Psoas muscle (tissue), 7 donors: ENCODE measurements at regions not wholly inside any gene's neighbourhood (a gene's known extent, or its start where the extent isn't known, plus 50 kb on each side); places are given as distances from the start of the nearest gene placed in this dataset.
A peak's percentile ranks its signal among the peaks of the same experiment; 100 is the strongest.
"Not testable (repeated sequence)": the region's sequence is repeated elsewhere in the genome, so short reads cannot be mapped to it uniquely, and the experiment has no call there.

Experiments
- ATAC-seq, 4 donors: fragments of 200-7000 bp; cut with Tn5 transposase; one replicate each; pipeline ENCODE4 v1.9.1; 2020; ENCODE audit warnings: moderate library complexity in 3 of 4, mild to moderate bottlenecking in 2 of 4
- DNase-seq, 2 donors: peaks; one replicate each; pipeline ENCODE4 v3.0.0-alpha.2; 2020
- H3K27ac ChIP-seq: fragments of 200-600 bp; one replicate; pipeline ENCODE4 v1.8.0; 2022
- H3K27me3 ChIP-seq, 3 donors: fragments of 200-600 bp in 1 of 3; one replicate each; pipeline versions ENCODE4 v1.6.1 to v1.8.0; 2013 to 2022; ENCODE audit warnings: low read length in 2 of 3, mild to moderate bottlenecking in 2 of 3, moderate library complexity in 1 of 3; ENCODE audit not compliant: insufficient read depth in 3 of 3
- H3K36me3 ChIP-seq, 2 donors: fragments of 200-600 bp in 1 of 2; one replicate each; pipeline versions ENCODE4 v1.6.1 to v1.8.0; 2013 to 2022; ENCODE audit warnings: low read depth in 1 of 2, mild to moderate bottlenecking in 1 of 2, moderate library complexity in 1 of 2; ENCODE audit not compliant: insufficient read depth in 1 of 2
- H3K4me1 ChIP-seq: fragments of 200-600 bp; one replicate; pipeline ENCODE4 v1.8.0; 2022
- H3K4me3 ChIP-seq: fragments of 200-600 bp; one replicate; pipeline ENCODE4 v1.8.0; 2022; ENCODE audit warnings: mild to moderate bottlenecking
- H3K9me3 ChIP-seq: fragments of 200-600 bp; one replicate; pipeline ENCODE4 v1.8.0; 2022
- WGBS, 3 donors: extraction: QIAGEN DNeasy Blood & Tissue Kit; methylation state at CpG; one replicate each; pipeline versions ENCODE4 v1.1.6 to v1.1.7; 2013; 5-methylcytosine and 5-hydroxymethylcytosine counted together
- intact Hi-C, 2 donors: fragments of 100-400 bp; cut with DNase I; formaldehyde crosslinking; loops; one replicate each; pipeline versions ENCODE4 v1.11.0 to v1.14.2; 2022
- TF ChIP-seq, protein P1 (sequence below): fragments of 200-600 bp; IDR thresholded peaks from one replicate; pipeline ENCODE4 v1.8.0; 2022; ENCODE audit warnings: antibody characterized with exemption
- donor health status: healthy with polysubstance abuse.
- donor health status: DM: no; HTN: no; CAD: no; lungs with moderate emphysema.
- donor health status: Bipolar disorder and iron deficiency.
- donor health status: healthy.
- donor health status: DM: yes; HTN: yes; CAD: no.
- donor health status: DM: no; HTN: no; CAD: no.
- donor health status: DM: yes; HTN: yes; CAD: no.

- 71 to 76% (median 76%) methylated on average over 1 of the region's 1 CpG for WGBS, 3 donors
- intact Hi-C loops = no loop called here
Measured at GRCh38 chr3:154864947-154865346, 215.2 kb upstream of the MME start.

DNA sequence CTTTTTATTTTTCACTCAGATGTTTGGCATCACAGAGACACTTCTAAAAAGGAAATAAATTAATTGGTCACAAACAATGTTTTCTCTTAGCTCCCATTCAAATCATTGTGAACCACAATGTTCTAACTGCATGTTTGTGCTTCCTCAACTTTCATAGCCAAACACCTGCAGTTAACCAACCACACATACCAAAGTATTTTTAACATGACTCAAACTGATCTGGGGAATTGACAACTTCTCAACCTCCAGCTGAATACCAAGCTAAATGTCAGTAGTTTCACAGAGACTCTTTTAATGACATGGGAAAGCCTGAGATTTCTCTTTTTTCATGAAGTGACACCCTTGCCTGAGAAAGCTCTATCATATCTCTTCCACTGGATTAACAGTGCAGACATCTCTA, 217.9 kb upstream of the MME start:
- intact Hi-C loops = no loop called here
- TF ChIP-seq, protein P1, sequence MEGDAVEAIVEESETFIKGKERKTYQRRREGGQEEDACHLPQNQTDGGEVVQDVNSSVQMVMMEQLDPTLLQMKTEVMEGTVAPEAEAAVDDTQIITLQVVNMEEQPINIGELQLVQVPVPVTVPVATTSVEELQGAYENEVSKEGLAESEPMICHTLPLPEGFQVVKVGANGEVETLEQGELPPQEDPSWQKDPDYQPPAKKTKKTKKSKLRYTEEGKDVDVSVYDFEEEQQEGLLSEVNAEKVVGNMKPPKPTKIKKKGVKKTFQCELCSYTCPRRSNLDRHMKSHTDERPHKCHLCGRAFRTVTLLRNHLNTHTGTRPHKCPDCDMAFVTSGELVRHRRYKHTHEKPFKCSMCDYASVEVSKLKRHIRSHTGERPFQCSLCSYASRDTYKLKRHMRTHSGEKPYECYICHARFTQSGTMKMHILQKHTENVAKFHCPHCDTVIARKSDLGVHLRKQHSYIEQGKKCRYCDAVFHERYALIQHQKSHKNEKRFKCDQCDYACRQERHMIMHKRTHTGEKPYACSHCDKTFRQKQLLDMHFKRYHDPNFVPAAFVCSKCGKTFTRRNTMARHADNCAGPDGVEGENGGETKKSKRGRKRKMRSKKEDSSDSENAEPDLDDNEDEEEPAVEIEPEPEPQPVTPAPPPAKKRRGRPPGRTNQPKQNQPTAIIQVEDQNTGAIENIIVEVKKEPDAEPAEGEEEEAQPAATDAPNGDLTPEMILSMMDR = no peak
- ATAC-seq = peak in 2 of 4 donors; percentile 19 to 64
- no peaks in the 10 kb centered on the region for H3K36me3 ChIP-seq
- H3K27ac ChIP-seq = no peak overlapping the region
- H3K4me3 ChIP-seq = no peak overlapping the region
- no peaks in the 10 kb centered on the region for H3K4me1 ChIP-seq
- no peaks in the 10 kb centered on the region for H3K9me3 ChIP-seq
- H3K27me3 ChIP-seq = no peaks in the 10 kb centered on the region
- no peak for DNase-seq

More at GRCh38 chr3:154864947-154865346, 215.2 kb upstream of the MME start:
- Histone ChIP-seq H3K36me3 (no peaks in the 10 kb centered on the region), H3K9me3 (no peaks in the 10 kb centered on the region), H3K4me1 (no peaks in the 10 kb centered on the region), H3K27me3 (no peaks in the 10 kb centered on the region), H3K27ac (no peak overlapping the region), H3K4me3 (no peak overlapping the region)
- ATAC-seq (no peak), DNase-seq (no peak)
- TF ChIP-seq, protein P1 = no peak

GRCh38 chr3:154852998-154853397, 227.1 kb upstream of the MME start:
- H3K4me3 ChIP-seq, H3K4me1 ChIP-seq, intact Hi-C loops, H3K36me3 ChIP-seq, H3K27ac ChIP-seq, H3K27me3 ChIP-seq, ATAC-seq, H3K9me3 ChIP-seq, DNase-seq: not testable (repeated sequence)
- WGBS, 3 donors = 85 to 89% (median 88%) methylated on average over 3 of the region's 3 CpGs

DNA sequence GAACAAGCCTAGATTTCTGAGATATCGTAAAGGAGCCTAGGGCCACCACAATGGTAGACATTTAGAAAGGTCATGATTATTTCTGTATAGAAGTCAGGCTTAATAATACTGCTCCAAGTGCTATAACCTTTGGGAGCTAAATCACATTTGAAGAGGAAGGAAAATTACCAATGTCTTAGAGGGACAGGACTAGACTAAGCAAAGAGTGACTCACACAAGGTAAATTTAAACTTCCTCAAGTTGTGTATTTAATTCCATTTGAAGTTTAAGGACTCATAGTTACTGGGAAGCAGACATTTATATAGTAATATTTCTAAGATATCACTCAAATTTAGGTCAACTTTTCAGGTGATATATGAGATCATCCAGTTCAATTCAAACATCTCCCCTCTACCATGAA, 227.6 kb upstream of the MME start:
- Histone ChIP-seq H3K9me3 (no peaks in the 10 kb centered on the region), H3K4me1 (no peaks in the 10 kb centered on the region), H3K36me3 (no peaks in the 10 kb centered on the region), H3K27me3 (no peaks in the 10 kb centered on the region), H3K27ac (no peak overlapping the region), H3K4me3 (no peak overlapping the region)
- TF ChIP-seq, protein P1 = no peak
- intact Hi-C loops = no loop called here
- ATAC-seq (no peak), DNase-seq (no peak)
- 50 to 100% (median 93%) methylated on average over 1 of the region's 1 CpG for WGBS, 3 donors

DNA sequence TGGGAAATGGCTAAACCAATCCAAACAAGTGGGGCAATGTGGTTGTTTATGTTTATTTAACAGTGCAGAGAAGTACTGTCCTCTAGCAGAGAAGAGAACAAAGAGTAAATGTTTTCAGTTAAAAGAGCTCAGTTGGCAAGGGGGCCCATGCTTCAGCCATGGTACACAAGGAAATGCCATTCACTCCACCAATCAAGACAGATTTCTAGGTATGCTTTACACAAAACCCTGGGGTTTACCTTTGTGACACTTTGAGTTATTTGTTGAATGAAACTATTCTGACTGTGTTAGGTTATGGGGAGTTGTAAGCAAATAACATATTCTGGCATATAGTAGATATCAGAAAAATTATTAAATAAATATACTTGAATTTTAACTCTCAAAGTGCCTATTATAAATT, 228.5 kb upstream of the MME start:
- DNase-seq = no peak
- no peaks in the 10 kb centered on the region for H3K4me1 ChIP-seq
- H3K9me3 ChIP-seq = no peaks in the 10 kb centered on the region
- intact Hi-C loops = no loop called here
- ATAC-seq = no peak
- H3K4me3 ChIP-seq = no peak overlapping the region
- H3K27ac ChIP-seq = no peak overlapping the region
- H3K27me3 ChIP-seq = no peaks in the 10 kb centered on the region
- H3K36me3 ChIP-seq = no peaks in the 10 kb centered on the region
- TF ChIP-seq, protein P1 = no peak
